DND-41 (cell line): ENCODE measurements at regions not wholly inside any gene's neighbourhood (a gene's known extent, or its start where the extent isn't known, plus 50 kb on each side); places are given as distances from the start of the nearest gene placed in this dataset.

Source experiments
- ATAC-seq: fragments of 200-7000 bp; cut with Tn5 transposase; 3 replicates; pipeline ENCODE4 v1.9.1; 2021; ENCODE audit warnings: low read depth; ENCODE audit not compliant: insufficient read depth
- DNase-seq: peaks from one replicate; pipeline ENCODE4 v3.0.0-alpha.2; 2020
- H2AFZ ChIP-seq: 2 replicates; pipeline ENCODE4 v1.6.0; 2012; ENCODE audit warnings: low read depth, low read length
- H3K27ac ChIP-seq: 2 replicates; pipeline ENCODE4 v1.5.1; 2012; ENCODE audit warnings: low read length, inconsistent platforms
- H3K27me3 ChIP-seq: fragments of 200-600 bp; sonication (generic); 2 replicates; pipeline ENCODE4 v1.6.0; 2012; ENCODE audit warnings: low read length, mild to moderate bottlenecking, inconsistent platforms; ENCODE audit not compliant: insufficient read depth, poor library complexity
- H3K36me3 ChIP-seq: 2 replicates; pipeline ENCODE4 v1.5.1; 2012; ENCODE audit warnings: low read length, inconsistent platforms; ENCODE audit not compliant: insufficient read depth
- H3K4me1 ChIP-seq: 2 replicates; pipeline ENCODE4 v1.5.1; 2012; ENCODE audit warnings: mild to moderate bottlenecking, low read length; ENCODE audit not compliant: insufficient read depth
- H3K4me2 ChIP-seq: 2 replicates; pipeline ENCODE4 v1.6.0; 2012; ENCODE audit warnings: mild to moderate bottlenecking, moderate library complexity, low read length, inconsistent platforms; ENCODE audit not compliant: insufficient read depth
- H3K4me3 ChIP-seq, 2 experiments: fragments of 200-600 bp in 1 of 2; shearing (Covaris generic) in 1 of 2; 2 replicates each; pipeline ENCODE4 v1.5.1; 2012 to 2016; ENCODE audit warnings: inconsistent platforms in 2 of 2, low read length in 2 of 2, mild to moderate bottlenecking in 2 of 2, low read depth in 1 of 2, moderate library complexity in 1 of 2
- H3K79me2 ChIP-seq: 2 replicates; pipeline ENCODE4 v1.6.0; 2012; ENCODE audit warnings: low read length, inconsistent platforms; ENCODE audit not compliant: insufficient read depth
- H3K9ac ChIP-seq: 2 replicates; pipeline ENCODE4 v1.6.0; 2012; ENCODE audit warnings: low read depth, mild to moderate bottlenecking, inconsistent platforms, low read length, moderate library complexity
- H3K9me3 ChIP-seq: 2 replicates; pipeline ENCODE4 v1.5.1; 2012; ENCODE audit warnings: low read length, moderate library complexity, mild to moderate bottlenecking, inconsistent platforms; ENCODE audit not compliant: insufficient read depth, severe bottlenecking
- H4K20me1 ChIP-seq: 2 replicates; pipeline ENCODE4 v1.6.0; 2012; ENCODE audit warnings: low read length; ENCODE audit not compliant: insufficient read depth
- CTCF ChIP-seq: IDR thresholded peaks from 2 replicates; pipeline ENCODE4 v1.5.1; 2012; ENCODE audit warnings: borderline replicate concordance, low read length, moderate library complexity, mild to moderate bottlenecking; ENCODE audit not compliant: poor library complexity, severe bottlenecking; ENCODE audit errors: extremely low read depth
- EZH2 ChIP-seq: IDR thresholded peaks from 3 replicates; pipeline ENCODE4 v1.6.1; 2012; ENCODE audit warnings: borderline replicate concordance, low read depth, mild to moderate bottlenecking, moderate library complexity, low read length, inconsistent platforms; ENCODE audit not compliant: severe bottlenecking

- TF ChIP-seq EZH2 = no peak
- TF ChIP-seq CTCF = no peak
- no peaks in the 10 kb centered on the region for H3K27me3 ChIP-seq
- H2AFZ ChIP-seq = no peak overlapping the region
- no peak overlapping the region for H3K4me3 ChIP-seq
- H3K36me3 ChIP-seq = no peaks in the 10 kb centered on the region
- DNase-seq (no peak), ATAC-seq (no peak)
- H4K20me1 ChIP-seq = no peaks in the 10 kb centered on the region
- no peaks in the 10 kb centered on the region for H3K4me1 ChIP-seq
- no peak overlapping the region for H3K27ac ChIP-seq
- no peak overlapping the region for H3K4me2 ChIP-seq
- H3K79me2 ChIP-seq = no peaks in the 10 kb centered on the region
- no peaks in the 10 kb centered on the region for H3K9me3 ChIP-seq
- no peak overlapping the region for H3K9ac ChIP-seq
These were observed 751.1 kb downstream of the KCNJ2 start for GRCh38 chr17:70920416-70920815.

- no peaks in the 10 kb centered on the region for H3K36me3 ChIP-seq
- no peaks in the 10 kb centered on the region for H4K20me1 ChIP-seq
- DNase-seq (no peak), ATAC-seq (no peak)
- TF ChIP-seq EZH2 (no peak), CTCF (no peak)
- H3K4me1 ChIP-seq = no peaks in the 10 kb centered on the region
- no peak overlapping the region for H3K4me2 ChIP-seq
- no peak overlapping the region for H3K4me3 ChIP-seq
- H3K27ac ChIP-seq = no peak overlapping the region
- H3K27me3 ChIP-seq = no peaks in the 10 kb centered on the region
- no peaks in the 10 kb centered on the region for H3K9me3 ChIP-seq
- no peaks in the 10 kb centered on the region for H3K79me2 ChIP-seq
- H3K9ac ChIP-seq = no peak overlapping the region
- no peak overlapping the region for H2AFZ ChIP-seq
These were observed 752.9 kb downstream of the KCNJ2 start for GRCh38 chr17:70922268-70922667.

- ATAC-seq = no peak
- H3K79me2 ChIP-seq = no peaks in the 10 kb centered on the region
These were observed 755.4 kb downstream of the KCNJ2 start for GRCh38 chr17:70924776-70925175.

More at GRCh38 chr17:70924776-70925175, 755.4 kb downstream of the KCNJ2 start:
- Histone ChIP-seq H3K27ac (no peak overlapping the region), H3K9ac (no peak overlapping the region), H3K36me3 (no peaks in the 10 kb centered on the region), H3K9me3 (no peaks in the 10 kb centered on the region), H4K20me1 (no peaks in the 10 kb centered on the region), H3K4me1 (no peaks in the 10 kb centered on the region), H3K4me3 (no peak overlapping the region), H2AFZ (no peak overlapping the region), H3K4me2 (no peak overlapping the region), H3K27me3 (no peaks in the 10 kb centered on the region)
- DNase-seq = no peak
- TF ChIP-seq CTCF (no peak), EZH2 (no peak)
